ENCODE measurements at regions not wholly inside any gene's neighbourhood (a gene's known extent, or its start where the extent isn't known, plus 50 kb on each side); places are given as distances from the start of the nearest gene placed in this dataset.

DNA sequence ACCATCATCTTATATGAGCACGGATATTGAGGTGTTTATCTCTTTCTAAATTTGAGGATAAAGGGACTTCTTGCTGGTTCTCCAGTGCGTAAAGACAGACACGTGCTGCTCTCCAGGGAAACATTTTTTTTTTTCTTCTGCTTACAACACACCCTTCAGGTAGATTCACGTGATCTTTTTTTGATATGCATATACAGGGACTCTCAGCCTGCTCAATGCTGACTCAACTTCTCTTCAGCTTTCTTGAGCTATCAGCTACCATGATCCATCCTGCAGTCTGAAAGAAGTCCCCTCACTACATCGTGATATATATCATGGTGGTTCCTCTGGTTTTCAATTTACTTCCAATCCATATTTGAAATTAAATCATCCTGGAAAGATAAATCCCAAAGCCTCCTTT, 87.1 kb upstream of the SLITRK3 start:
- no peak for DNase-seq (ENCODE audit: low spot score)

DNA sequence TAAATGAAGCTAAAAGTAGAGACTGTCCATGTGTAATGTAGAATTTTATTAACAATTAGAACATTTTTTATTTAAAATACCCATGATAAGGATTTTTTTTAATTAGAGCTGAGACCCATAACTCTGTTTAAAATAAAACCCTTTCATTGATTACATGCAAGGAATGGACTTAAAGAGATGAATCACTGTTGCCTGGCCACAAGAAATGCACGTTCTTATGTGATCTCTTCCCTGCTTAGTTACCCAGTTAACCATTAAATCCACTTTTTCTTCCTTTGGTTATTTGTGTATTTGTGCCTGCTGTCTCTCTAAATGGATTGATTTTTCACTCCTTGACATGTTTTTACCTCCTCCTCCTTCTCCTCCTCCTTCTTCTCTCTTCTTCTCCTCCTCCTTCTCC, 83.3 kb upstream of the SLITRK3 start:
- DNase-seq (ENCODE audit: low spot score): no peak

DNA sequence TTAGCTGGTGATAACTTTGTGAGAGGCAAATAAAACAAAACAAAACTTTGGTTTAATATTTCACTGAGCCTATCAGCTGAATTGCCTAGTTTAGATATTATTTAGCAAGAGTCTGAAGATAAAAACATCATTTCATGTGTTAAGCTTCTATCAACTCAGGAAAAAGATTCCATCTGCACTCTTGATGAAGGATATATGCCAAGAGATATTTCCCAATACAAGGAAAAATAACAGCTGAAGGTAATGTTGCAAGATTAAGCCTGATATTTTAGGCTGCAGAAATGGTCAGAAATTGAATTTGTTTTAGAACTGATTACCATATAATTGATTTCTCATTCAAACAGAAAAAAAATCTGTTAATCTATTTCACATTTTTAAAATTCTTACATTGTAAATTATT, 77.2 kb upstream of the SLITRK3 start:
- no peak for DNase-seq (ENCODE audit: low spot score)

DNA sequence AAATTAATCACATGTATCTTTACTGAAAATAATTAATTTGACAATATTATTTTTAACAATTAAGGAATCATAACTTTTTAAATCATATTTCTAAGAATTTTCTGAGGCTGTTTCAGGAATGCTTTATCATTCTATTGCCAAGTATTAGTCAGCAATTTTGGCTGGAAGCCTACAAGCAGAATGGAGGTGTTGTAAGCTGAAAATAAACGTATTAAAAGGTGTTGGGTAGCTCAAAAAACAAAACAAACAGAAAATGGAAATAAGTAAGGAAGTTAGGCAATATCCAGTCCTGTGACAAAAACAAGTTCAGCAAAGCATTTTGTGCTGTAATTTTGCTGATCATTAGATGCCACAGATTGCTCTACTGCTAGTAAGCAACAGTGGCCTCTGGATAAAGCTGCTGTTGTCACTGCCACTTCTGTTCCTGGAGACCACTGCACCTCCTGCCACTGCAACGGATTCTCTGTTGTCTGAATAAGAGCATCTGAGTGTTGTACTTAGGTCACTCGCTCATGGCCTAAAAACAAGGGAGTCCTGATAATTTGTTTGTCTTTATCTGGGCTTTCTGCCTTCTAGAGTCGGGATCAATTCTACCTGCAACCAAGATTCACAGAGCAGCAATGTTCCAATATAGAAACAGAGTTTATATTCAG, 63.5 kb upstream of the SLITRK3 start:
- no peak for DNase-seq (ENCODE audit: low spot score)

DNA sequence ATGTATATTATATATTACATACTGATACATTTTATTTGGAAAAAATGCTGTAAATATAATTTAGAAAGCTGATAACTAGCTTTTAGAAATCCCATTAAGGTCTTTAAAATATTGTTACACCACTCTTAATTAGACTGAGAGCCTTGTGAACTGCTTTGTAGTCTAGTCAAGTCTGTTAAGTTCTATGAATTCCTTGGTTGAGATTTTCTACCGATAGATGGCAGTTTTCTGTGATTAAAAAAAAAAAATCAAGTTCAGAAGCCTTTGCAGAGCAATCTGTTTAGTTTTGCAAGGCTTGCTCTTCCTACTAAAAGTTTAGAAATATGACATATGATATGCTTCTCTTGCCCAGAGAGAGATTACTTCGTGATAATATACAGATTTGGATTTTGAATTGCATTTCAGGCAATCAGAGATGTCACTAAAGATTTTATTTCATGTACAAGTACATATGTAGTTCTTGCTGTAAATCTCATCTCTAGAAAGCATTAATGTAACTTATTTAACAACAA, 60.4 kb upstream of the SLITRK3 start:
- peak; percentile 4 for DNase-seq (ENCODE audit: low spot score)

DNA sequence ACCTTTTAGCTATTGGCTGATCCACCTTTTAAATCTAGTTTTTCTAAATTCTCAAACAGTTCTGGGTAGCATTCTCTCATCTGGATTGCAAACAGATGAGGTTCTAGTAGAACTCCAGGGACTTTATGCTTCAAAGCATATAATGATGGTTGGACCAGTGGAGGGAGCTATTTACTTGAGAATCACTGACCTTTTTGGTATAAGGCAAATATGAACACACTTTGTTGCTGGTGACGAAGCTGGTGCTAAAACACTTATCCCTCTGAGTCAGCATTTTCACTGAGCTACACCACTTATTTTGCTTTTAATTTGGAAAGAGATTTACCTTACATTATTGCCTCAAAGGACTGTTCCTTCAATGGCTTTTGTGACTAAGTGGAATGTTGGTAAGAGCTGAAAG, 58.6 kb upstream of the SLITRK3 start:
- DNase-seq (ENCODE audit: low spot score): peak; percentile 22
